Endothelial cell of umbilical vein (primary cell): ENCODE measurements at regions not wholly inside any gene's neighbourhood (a gene's known extent, or its start where the extent isn't known, plus 50 kb on each side); places are given as distances from the start of the nearest gene placed in this dataset.
"Not testable (repeated sequence)": the region's sequence is repeated elsewhere in the genome, so short reads cannot be mapped to it uniquely, and the experiment has no call there.

Experiments used
- BruUV-seq: library from RNA; stranded (reverse); fragments of 400-500 nt; replicated peaks from 2 replicates; lab custom pipeline; 2021; lab: Mats Ljungman, UMichigan
- CTCF ChIA-PET: fragments of 300-600, 350-600 bp; sonication (Branson Sonifier 250); formaldehyde crosslinking; loops from one replicate; lab custom pipeline; 2021; ENCODE audit warnings: antibody characterized with exemption, inconsistent platforms; lab: Charles Lee
- POLR2A ChIA-PET: fragments of 300-600, 350-600 bp; sonication (Branson Sonifier 250); formaldehyde crosslinking; loops from one replicate; lab custom pipeline; 2021; ENCODE audit warnings: antibody characterized with exemption, inconsistent platforms; lab: Charles Lee
- DNase-seq: peaks from one replicate; pipeline ENCODE4 v3.0.0-alpha.2; 2011; ENCODE audit warnings: low read depth, low spot score
- FAIRE-seq: peaks from 2 replicates; lab custom pipeline; 2011; peaks lifted over from hg19 to GRCh38; lab: Jason Lieb, UNC
- H2AFZ ChIP-seq: 2 replicates; pipeline ENCODE4 v1.6.0; 2012; ENCODE audit warnings: low read depth, low read length, control low read depth, inconsistent platforms
- H3K27ac ChIP-seq: 2 replicates; pipeline ENCODE4 v1.5.1; 2011; ENCODE audit warnings: low read depth, mild to moderate bottlenecking, control low read depth, low read length, moderate library complexity; ENCODE audit not compliant: insufficient read depth
- H3K27me3 ChIP-seq, 2 experiments: 2 replicates each; pipeline versions ENCODE4 v1.6.0 to v1.6.1; 2011; ENCODE audit warnings: low read length in 2 of 2, mixed read lengths in 1 of 2; ENCODE audit not compliant: control insufficient read depth in 2 of 2, insufficient read depth in 2 of 2
- H3K36me3 ChIP-seq, 2 experiments: 2 replicates in 1 of 2; 3 replicates in 1 of 2; pipeline ENCODE4 v1.5.1; 2011; ENCODE audit warnings: low read length in 2 of 2, mild to moderate bottlenecking in 1 of 2, moderate library complexity in 1 of 2; ENCODE audit not compliant: control insufficient read depth in 2 of 2, insufficient read depth in 2 of 2; ENCODE audit errors: extremely low read depth in 1 of 2
- H3K4me1 ChIP-seq: 3 replicates; pipeline ENCODE4 v1.5.1; 2011; ENCODE audit warnings: mild to moderate bottlenecking, low read length; ENCODE audit not compliant: control insufficient read depth, insufficient read depth; ENCODE audit errors: extremely low read depth
- H3K4me2 ChIP-seq: 2 replicates; pipeline ENCODE4 v1.6.1; 2011; ENCODE audit warnings: low read length, control low read depth, mixed read lengths; ENCODE audit not compliant: insufficient read depth
- H3K4me3 ChIP-seq, 3 experiments: fragments of 200-600 bp in 1 of 3; sonication (generic), shearing (Covaris generic) in 1 of 3; replicated peaks in 1 of 3; 2 replicates each; pipeline ENCODE4 v1.5.1; 2011 to 2016; ENCODE audit warnings: control low read depth in 3 of 3, low read length in 3 of 3, mild to moderate bottlenecking in 2 of 3, inconsistent platforms in 1 of 3, low read depth in 1 of 3, moderate library complexity in 1 of 3; ENCODE audit not compliant: insufficient read depth in 1 of 3
- H3K79me2 ChIP-seq: 2 replicates; pipeline ENCODE4 v1.6.0; 2012; ENCODE audit warnings: low read length, inconsistent platforms; ENCODE audit not compliant: control insufficient read depth, insufficient read depth
- H3K9ac ChIP-seq: replicated peaks from 2 replicates; pipeline ENCODE3; 2011; ENCODE audit warnings: low read length, control low read depth; ENCODE audit not compliant: insufficient read depth; ENCODE audit errors: extremely low read depth
- H3K9me1 ChIP-seq: replicated peaks from 3 replicates; pipeline ENCODE4 v1.6.0; 2011; ENCODE audit warnings: mild to moderate bottlenecking, low read length; ENCODE audit not compliant: control insufficient read depth, insufficient read depth; ENCODE audit errors: extremely low read depth
- H3K9me3 ChIP-seq: replicated peaks from 2 replicates; pipeline ENCODE4 v1.5.1; 2012; ENCODE audit warnings: low read length, inconsistent platforms; ENCODE audit not compliant: control insufficient read depth, insufficient read depth
- H4K20me1 ChIP-seq: replicated peaks from 2 replicates; pipeline ENCODE3; 2011; ENCODE audit warnings: mild to moderate bottlenecking, low read length; ENCODE audit not compliant: control insufficient read depth, insufficient read depth; ENCODE audit errors: extremely low read depth
- dilution Hi-C: fragments of 300-500 bp; cut with MboI; formaldehyde crosslinking; loops from one replicate; pipeline ENCODE4 v1.15.0; 2019; ENCODE audit warnings: low sequenced_read_pairs; ENCODE audit not compliant: extremely low pct_ligation_motif_present
- intact Hi-C: fragments of 100-400 bp; cut with micrococcal nuclease; formaldehyde crosslinking; loops from one replicate; pipeline ENCODE4 v1.10.0; 2022

DNA sequence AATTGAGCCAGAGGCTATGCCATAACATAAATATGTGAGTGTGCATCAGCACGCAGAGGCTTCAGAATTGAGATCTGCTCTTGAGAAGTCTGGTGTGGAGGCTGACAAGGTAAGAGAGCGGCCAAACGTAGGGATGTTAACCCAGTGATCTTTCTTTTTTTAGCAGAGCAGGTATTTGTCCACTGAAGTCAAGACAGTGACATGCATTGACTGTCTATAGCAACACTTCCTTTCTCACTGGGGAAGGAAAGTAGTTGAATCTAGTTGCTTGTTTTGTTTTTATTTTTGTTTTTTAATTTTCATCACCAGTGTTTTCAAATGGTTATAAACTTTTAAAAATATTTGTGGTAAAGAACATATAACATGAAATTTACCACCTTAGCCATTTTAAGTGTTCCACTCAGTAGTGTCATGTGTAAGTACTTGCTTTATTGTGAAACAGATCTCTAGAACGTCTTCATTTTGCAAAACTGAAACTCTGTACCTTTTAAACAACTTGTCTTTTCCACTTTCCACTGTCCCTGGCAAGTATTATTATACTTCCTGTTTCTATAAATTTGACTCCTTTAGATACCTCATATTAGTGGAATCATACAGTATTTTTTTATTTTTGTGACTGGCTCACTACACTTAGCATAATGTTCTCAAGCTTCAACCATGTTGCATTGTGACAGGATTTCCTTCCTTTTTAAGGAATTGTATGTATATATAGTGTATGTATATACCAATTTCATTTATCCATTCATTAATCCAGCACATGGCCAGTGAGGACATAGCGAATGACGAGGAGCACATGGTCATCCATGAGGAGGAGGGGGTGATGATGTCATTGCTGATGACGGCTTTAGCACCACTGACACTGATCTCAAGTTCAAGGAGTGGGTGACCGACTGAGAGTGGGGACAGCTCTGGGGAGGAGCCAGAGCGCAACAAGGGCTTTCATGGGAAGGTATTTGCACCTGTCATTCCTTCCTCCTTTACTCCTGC lies 80.7 kb upstream of the FABP2 start:
- BruUV-seq, H3K4me1 ChIP-seq, H4K20me1 ChIP-seq, H3K9ac ChIP-seq, H3K9me1 ChIP-seq, H3K4me3 ChIP-seq, dilution Hi-C loops, H3K27me3 ChIP-seq, H3K4me2 ChIP-seq, CTCF ChIA-PET, POLR2A ChIA-PET, H2AFZ ChIP-seq, DNase-seq, H3K79me2 ChIP-seq, H3K27ac ChIP-seq, H3K9me3 ChIP-seq, intact Hi-C loops, H3K36me3 ChIP-seq: not testable (repeated sequence)
- FAIRE-seq, result peak; percentile 42

DNA sequence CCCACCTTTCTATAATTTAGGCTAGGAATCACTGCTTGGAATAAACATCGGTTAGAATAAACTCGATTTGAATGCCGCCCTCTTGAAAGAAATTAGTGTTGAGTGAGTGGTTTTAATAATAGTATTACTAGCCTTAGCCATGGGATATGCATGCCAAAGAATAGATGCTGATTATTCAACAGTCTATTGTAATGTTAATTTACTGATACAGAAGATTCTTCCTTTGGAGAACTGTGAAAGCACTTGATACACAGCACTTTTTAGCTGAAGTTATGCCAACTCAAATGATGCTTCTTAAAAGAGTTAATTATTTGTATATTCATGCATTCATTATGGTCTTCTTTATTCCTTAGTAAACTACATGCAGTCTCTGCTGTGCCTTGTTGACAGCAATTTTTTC lies 73.8 kb upstream of the FABP2 start:
- H3K27me3 ChIP-seq, H3K4me3 ChIP-seq, BruUV-seq, H3K9me1 ChIP-seq, DNase-seq, H3K79me2 ChIP-seq, H3K4me2 ChIP-seq, CTCF ChIA-PET, H4K20me1 ChIP-seq, intact Hi-C loops, POLR2A ChIA-PET, dilution Hi-C loops, H3K36me3 ChIP-seq, H3K4me1 ChIP-seq, H3K9ac ChIP-seq, H2AFZ ChIP-seq, FAIRE-seq, H3K27ac ChIP-seq, H3K9me3 ChIP-seq: not testable (repeated sequence)
